GM12892 (cell line): ENCODE measurements at regions not wholly inside any gene's neighbourhood (a gene's known extent, or its start where the extent isn't known, plus 50 kb on each side); places are given as distances from the start of the nearest gene placed in this dataset.

Experiments
- DNase-seq: peaks from one replicate; pipeline ENCODE4 v3.0.0; 2011; ENCODE audit not compliant: insufficient read length
- FAIRE-seq: peaks from 2 replicates; lab custom pipeline; 2011; peaks lifted over from hg19 to GRCh38; lab: Jason Lieb, UNC
- POLR2A ChIP-seq: IDR thresholded peaks from 2 replicates; pipeline ENCODE4 v1.6.1; 2011; ENCODE audit warnings: low read depth, low read length, control low read depth
- POLR2AphosphoS5 ChIP-seq: IDR thresholded peaks from 2 replicates; pipeline ENCODE4 v1.6.1; 2011; ENCODE audit warnings: low read depth, low read length, control low read depth
- TAF1 ChIP-seq: IDR thresholded peaks from 2 replicates; pipeline ENCODE4 v1.6.1; 2011; ENCODE audit warnings: low read depth, mild to moderate bottlenecking, control low read depth, low read length, borderline replicate concordance

DNA sequence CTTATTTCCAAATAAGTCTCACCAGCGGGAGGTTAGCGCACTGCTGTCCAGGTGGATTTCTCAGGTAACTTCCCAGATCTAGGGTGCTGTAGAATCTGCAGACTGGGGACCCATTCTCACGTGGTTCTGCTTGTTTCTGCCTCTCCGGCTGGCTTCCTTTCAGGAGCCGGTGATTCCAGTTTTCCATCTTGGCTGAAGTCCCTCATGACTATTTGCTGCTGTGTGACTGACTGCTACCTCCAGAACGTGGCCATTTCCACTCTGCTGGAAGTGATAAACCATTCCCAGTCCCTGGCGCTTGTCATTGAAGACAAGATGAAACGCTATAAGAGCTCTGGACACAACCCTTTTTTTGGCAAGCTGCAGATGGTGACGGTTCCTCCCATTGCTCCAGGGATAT is 76.0 kb downstream of the DOP1B start:
- TF ChIP-seq POLR2A (no peak), POLR2AphosphoS5 (no peak), TAF1 (no peak)
- FAIRE-seq, result no peak

DNA sequence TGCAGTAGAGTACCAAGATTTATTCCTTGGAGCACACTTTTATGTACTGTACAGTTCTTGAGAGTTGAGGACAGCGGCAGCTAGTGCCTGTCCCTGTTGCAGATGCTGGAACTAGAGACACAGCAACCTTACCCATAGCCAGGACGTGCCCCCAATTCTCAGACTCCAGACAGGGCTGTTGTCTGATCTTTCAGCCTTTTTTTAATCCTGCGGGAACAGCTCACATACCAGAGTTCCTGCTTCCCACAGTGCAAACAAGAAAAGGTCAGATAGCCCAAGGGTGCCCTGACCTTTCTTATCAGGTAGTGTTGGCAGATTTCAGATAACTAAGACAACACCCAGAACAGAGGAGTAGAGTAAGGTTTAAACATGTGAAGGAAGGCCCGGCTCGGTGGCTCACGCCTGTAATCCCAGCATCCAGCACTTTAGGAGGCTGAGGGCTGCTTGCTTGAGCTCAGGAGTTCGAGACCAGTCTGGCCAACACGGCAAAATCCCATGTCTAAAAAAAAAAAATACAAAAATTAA is 78.5 kb downstream of the DOP1B start:
- TF ChIP-seq TAF1 (no peak), POLR2A (no peak), POLR2AphosphoS5 (no peak)
- FAIRE-seq, result no peak
- DNase-seq, result no peak

More for the DNA sequence above, 76.0 kb downstream of the DOP1B start:
- no peak for DNase-seq

DNA sequence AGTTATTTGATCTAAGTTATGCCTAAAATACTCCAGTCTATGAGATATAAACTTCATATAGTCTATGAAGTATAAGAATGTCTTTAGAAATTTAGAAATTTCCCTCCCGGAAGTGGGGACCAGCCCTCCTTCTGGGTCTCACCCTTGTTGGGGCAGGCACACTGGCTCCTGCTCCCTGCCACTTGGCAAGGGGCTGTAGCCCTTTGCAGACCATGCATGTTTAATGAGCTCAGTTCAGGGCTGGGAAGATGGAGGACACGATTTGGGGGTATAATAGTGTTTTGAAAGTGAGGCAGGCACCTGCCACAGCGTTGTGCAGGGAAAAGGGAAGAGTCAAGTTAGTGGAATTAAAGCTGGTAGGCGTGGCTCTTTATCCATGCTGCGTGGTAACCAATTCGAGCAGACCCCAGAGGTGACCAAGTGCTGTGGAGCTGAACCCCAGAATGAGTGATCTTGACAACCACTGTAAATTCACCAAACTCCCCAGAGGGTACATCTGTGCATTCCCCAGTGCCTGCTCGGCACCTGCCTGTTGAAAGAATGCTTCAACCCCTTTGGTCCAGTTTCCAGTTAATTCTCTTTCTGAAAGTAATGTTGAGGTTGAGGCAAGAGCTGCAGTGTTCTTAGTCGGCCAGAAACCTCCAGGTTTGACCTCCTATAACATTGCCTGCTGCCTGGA is 79.6 kb downstream of the DOP1B start:
- DNase-seq (no peak), FAIRE-seq (no peak)
- TF ChIP-seq POLR2AphosphoS5 (no peak), POLR2A (no peak), TAF1 (no peak)

DNA sequence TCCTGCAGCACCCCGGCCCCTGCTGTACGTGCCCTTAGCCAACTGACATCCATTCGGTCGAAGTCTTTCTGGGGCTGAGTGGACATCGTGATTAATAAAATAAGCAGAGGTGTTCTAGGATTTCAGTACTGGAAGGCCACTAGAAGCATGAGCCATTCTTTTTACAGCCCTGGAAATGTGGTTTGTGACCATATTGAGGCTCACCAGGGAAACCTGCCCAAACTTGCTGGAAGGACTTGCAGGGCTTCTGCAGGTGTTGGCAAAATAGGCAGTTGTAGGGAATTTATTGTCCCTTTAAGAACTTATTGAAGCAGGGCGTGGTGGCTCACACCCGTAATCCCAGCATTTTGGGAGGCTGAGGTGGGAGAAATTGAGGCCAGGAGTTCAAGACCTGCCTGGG is 80.8 kb downstream of the DOP1B start:
- DNase-seq (no peak), FAIRE-seq (no peak)
- TF ChIP-seq POLR2AphosphoS5 (no peak), TAF1 (no peak), POLR2A (no peak)

DNA sequence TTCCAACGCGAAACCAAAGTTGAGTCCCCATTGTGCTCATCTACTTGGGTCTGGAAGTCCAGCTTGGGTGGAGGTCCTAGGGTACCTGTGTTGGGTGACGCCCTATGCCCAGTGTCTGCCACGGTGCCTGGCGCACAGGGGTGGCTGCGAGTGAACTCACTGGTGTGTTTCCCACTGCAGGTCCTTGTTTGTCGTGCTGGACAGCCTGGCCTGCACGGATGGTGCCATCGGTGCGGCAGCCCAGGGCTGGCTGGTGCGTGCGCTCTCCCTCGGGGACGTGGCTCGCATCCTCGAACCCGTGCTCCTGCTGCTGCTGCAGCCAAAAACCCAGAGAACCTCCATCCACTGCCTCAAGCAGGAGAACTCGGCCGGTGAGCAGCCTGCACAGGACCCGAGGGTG is 80.4 kb upstream of the MORC3 start:
- FAIRE-seq (no peak), DNase-seq (no peak)
- no peak for TF ChIP-seq POLR2AphosphoS5
- TF ChIP-seq TAF1, result no peak
- no peak for TF ChIP-seq POLR2A

DNA sequence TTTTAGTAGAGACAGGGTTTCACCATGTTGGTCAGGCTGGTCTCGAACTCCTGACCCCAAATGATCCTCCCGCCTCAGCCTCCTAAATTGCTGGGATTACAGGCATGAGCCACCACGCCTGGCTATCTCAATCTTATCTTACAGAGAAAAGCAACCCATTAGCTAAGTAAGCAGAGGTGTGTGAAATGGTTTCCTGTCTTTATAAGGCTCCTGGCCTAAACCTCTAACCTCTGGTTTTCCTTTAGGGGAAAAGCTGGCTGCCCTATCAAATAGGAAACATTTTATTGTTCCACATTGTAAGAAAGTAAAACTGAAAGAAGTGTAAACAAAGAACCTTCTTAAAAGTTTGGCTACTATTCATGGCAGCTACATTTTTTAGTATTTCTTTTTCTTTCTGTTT is 78.3 kb upstream of the MORC3 start:
- no peak for DNase-seq
- no peak for TF ChIP-seq POLR2A
- TF ChIP-seq TAF1, result no peak
- no peak for TF ChIP-seq POLR2AphosphoS5
- FAIRE-seq, result no peak

DNA sequence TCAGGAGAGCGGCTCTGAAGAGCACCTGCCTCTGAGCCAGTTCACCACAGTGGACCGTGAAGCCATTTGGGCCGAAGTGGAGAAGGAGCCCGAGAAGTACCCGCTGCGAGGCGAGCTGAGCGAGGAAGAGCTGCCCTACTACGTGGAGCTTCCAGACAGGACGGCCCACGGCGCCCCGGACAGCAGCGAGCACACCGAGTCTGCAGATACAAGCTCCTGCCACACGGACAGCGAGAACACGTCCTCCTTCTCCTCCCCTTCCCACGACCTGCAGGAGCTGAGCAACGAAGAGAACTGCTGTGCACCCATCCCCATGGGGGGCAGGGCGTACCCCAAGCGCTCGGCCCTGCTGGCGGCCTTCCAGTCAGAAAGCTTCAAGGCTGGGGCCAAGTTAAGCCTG is 74.9 kb upstream of the MORC3 start:
- FAIRE-seq (no peak), DNase-seq (no peak)
- TF ChIP-seq TAF1 (no peak), POLR2AphosphoS5 (no peak), POLR2A (no peak)

DNA sequence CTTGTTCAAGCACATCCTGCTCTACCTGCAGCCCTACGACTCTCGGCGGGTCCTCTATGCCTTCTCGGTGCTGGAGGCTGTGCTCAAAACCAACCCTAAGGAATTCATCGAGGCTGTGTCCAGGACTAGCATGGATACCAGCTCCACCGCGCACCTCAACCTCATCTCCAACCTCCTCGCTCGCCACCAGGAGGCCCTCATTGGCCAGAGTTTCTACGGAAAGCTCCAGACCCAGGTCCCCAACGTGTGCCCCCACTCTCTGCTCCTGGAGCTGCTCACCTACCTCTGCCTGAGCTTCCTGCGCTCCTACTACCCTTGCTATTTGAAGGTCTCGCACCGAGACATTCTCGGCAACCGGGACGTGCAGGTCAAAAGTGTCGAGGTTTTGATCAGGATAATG is 74.3 kb upstream of the MORC3 start:
- TF ChIP-seq POLR2AphosphoS5 (no peak), TAF1 (no peak), POLR2A (no peak)
- FAIRE-seq (no peak), DNase-seq (no peak)

DNA sequence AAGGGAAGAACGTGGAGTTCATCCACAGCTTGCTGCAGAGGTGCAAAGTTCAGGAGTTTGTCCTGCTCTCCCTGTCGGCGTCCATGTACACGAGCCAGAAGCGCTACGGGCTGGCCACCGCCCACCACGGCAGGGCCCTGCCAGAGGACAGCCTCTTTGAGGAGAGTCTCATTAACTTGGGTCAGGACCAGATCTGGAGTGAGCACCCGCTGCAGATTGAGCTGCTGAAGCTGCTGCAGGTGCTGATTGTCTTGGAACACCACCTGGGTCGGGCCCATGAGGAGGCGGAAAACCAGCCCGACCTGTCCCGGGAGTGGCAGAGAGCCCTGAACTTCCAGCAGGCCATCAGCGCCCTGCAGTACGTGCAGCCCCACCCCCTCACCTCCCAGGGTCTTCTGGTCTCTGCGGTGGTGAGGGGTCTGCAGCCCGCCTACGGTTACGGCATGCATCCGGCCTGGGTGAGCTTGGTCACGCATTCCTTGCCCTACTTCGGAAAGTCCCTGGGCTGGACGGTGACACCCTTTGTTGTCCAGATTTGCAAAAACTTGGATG is 73.8 kb upstream of the MORC3 start:
- no peak for FAIRE-seq
- DNase-seq, result no peak
- TF ChIP-seq POLR2A, result no peak
- TF ChIP-seq TAF1, result no peak
- no peak for TF ChIP-seq POLR2AphosphoS5

DNA sequence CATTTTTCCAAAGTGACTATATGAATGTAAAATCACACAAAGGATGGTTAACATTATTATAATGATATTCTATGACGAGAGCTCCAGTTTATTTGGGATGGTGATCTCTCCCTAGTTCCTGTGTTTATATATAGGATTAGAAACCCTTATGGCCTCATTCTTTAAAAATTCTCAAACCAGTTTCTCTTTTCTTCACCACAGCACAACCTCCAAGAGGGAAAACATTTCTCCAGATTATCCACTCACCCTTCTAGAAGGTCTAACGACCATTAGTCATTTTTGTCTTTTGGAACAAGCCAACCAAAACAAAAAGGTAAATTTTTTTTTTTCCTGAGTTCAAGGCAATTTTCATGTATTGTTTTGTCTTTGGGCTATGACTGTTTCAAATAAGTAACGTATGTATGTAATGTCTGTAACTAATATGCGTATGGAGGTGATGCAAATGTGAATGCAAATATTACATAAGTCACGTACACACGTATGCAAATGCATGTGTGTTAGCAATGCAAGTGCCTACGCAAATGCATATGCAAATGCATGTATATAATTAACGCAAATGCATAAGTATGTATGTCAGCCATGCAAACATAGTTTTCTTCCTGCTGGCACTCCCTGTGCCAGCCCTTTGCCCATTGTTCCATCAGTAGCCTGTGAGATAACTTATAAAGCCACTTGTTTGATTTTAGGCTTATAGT is 72.5 kb upstream of the MORC3 start:
- DNase-seq (no peak), FAIRE-seq (peak; percentile 21)
- TF ChIP-seq POLR2A (no peak), TAF1 (no peak), POLR2AphosphoS5 (no peak)

DNA sequence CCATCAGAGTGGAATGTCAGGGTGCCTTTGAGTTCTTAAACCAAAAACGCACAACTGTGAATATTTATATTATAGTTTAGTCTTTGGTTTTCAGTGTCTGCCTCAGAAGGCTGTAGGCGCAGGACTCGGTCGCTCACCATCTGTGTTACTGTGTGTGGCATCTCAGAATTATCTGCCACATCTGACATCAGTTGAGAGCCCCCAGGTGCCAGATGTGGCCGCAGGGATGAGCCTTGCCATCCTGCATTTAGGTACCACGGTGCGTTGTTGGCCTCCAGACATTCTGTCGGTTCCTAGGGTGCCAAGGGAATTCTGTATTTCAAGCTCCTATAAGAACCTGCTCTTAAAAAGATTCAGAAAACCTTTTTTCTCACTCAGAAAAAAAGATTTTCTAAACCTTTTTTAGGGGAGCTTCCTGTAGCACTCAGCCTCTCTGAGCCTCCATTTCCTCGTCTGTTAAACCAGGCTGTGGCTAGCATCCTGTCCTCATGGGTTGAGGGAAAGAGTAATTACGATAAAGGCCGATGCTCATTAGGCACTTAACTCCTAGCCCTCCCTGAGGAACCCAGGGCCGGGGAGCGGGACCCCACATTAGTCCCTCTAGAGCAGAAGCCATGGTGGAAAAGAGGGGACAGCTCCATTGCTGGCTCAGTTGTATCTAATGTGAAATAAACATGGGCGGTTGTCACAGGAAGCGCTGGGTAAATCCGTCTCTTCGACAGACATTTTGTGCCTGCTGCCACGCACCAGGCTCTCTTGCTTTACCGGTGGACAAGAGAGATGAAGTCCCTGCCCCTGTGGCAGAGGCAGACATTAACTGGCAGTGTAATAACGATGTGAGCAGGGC is 70.2 kb upstream of the MORC3 start:
- no peak for DNase-seq
- no peak for FAIRE-seq
- TF ChIP-seq POLR2A, result no peak

DNA sequence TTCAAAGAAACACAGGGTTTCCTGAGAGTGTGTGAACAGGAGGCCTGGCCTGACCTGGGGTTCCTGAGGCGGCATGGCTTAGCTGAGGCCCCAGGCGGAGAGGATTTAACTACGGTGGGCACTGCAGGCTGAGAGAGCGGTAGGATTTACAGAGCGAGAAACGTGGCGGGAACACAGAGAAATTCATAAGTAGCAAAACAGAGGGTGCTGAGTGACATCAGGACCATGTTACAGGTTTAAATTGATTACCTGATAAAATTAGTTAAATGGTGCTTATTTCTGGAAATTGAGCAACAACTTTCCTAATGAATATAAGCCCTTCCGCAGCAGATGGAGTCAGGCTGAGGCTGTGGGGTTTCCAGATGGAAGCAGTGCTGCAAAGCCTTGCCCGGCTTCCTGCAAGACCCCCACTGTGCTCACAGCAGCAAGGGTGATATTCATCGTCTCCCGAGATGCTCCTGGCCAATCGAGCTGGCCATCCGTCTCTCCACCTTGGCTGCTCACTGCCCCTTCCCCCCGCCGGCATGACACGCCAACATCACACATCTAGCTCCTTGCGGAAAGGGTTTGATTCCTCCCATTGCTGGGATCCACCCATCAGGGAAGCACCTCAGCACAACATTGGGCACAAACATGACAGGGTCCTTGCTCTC is 69.4 kb upstream of the MORC3 start:
- no peak for DNase-seq
- FAIRE-seq, result no peak
- TF ChIP-seq POLR2A (no peak), TAF1 (no peak), POLR2AphosphoS5 (no peak)
